ENCODE measurements at regions not wholly inside any gene's neighbourhood (a gene's known extent, or its start where the extent isn't known, plus 50 kb on each side); places are given as distances from the start of the nearest gene placed in this dataset.

GRCh38 chr2:66766582-66766981 is 331.7 kb downstream of the MEIS1 start:
- H3K4me3 Mint-ChIP-seq, result no peak overlapping the region
- Histone ChIP-seq H3K4me3 (ENCODE audit: control extremely low read depth in 1 of 5, extremely low read depth in 1 of 5, insufficient read depth in 1 of 5, low read depth in 2 of 5, low read length in 4 of 5) (no peak overlapping the region), H3K4me2 (replicated peaks; ENCODE audit: low read depth, low read length, poor library complexity, severe bottlenecking) (no peak overlapping the region), H2AFZ (ENCODE audit: insufficient read depth, low read depth, low read length, poor library complexity, severe bottlenecking) (no peak overlapping the region), H3K36me3 (replicated peaks in 1 of 2; ENCODE audit: control extremely low read depth in 1 of 2, control insufficient read depth in 1 of 2, extremely low read depth in 1 of 2, insufficient read depth in 2 of 2, low read length in 1 of 2) (no peaks in the 10 kb centered on the region), H3K79me2 (ENCODE audit: control insufficient read depth, insufficient read depth, low read length) (no peaks in the 10 kb centered on the region), H3K9ac (ENCODE audit: low read length) (no peak overlapping the region), H4K20me1 (ENCODE audit: control insufficient read depth, insufficient read depth, low read length, poor library complexity, severe bottlenecking) (no peaks in the 10 kb centered on the region), H3K27ac (ENCODE audit: low read length in 2 of 2) (no peak overlapping the region), H3K27me3 (replicated peaks in 1 of 4; ENCODE audit: control extremely low read depth in 1 of 4, control insufficient read depth in 3 of 4, insufficient read depth in 4 of 4, low read length in 3 of 4) (no peaks in the 10 kb centered on the region), H3K9me3 (ENCODE audit: control extremely low read depth in 1 of 3, control insufficient read depth in 2 of 3, insufficient read depth in 1 of 3, low read length in 2 of 3) (no peaks in the 10 kb centered on the region), H3K4me1 (ENCODE audit: control insufficient read depth in 2 of 2, insufficient read depth in 2 of 2, low read length in 2 of 2) (no peaks in the 10 kb centered on the region)
- intact Hi-C loops (cut with micrococcal nuclease), result no loop called here
- H3K9me3 Mint-ChIP-seq (ENCODE audit: insufficient read depth), result no peaks in the 10 kb centered on the region
- TF ChIP-seq CTCF (IDR thresholded peaks at IDR 0.05) (no peak), EZH2 (IDR thresholded peaks at IDR 0.05; ENCODE audit: borderline replicate concordance, insufficient read depth, low read depth, low read length, poor library complexity, severe bottlenecking) (no peak)
- H3K27ac Mint-ChIP-seq, result no peak overlapping the region
- DNase-seq, result no peak
- H3K4me1 Mint-ChIP-seq, result no peaks in the 10 kb centered on the region
- H3K27me3 Mint-ChIP-seq, result no peaks in the 10 kb centered on the region
- ChIA-PET CTCF (no interaction called here), POLR2A (no interaction called here)
- WGBS (ENCODE audit: insufficient coverage), result 90% methylated on average over 2 of the region's 3 CpGs
- ATAC-seq (ENCODE audit: low read depth), result no peak

- H3K4me1 Mint-ChIP-seq, result no peaks in the 10 kb centered on the region
- H3K27me3 ChIP-seq (replicated peaks in 1 of 4; ENCODE audit: control extremely low read depth in 1 of 4, control insufficient read depth in 3 of 4, insufficient read depth in 4 of 4, low read length in 3 of 4), result no peaks in the 10 kb centered on the region
- H3K4me3 Mint-ChIP-seq, result no peak overlapping the region
- no peak overlapping the region for H3K4me2 ChIP-seq (replicated peaks; ENCODE audit: low read depth, low read length, poor library complexity, severe bottlenecking)
- H3K9me3 ChIP-seq (ENCODE audit: control extremely low read depth in 1 of 3, control insufficient read depth in 2 of 3, insufficient read depth in 1 of 3, low read length in 2 of 3), result no peaks in the 10 kb centered on the region
- POLR2A ChIA-PET, result no interaction called here
- H2AFZ ChIP-seq (ENCODE audit: insufficient read depth, low read depth, low read length, poor library complexity, severe bottlenecking), result no peak overlapping the region
- ATAC-seq (ENCODE audit: low read depth) (no peak), DNase-seq (no peak)
- intact Hi-C loops (cut with micrococcal nuclease), result no loop called here
- H3K27me3 Mint-ChIP-seq, result no peaks in the 10 kb centered on the region
- no CpG with 5 or more reads among the region's 1 CpG for WGBS (ENCODE audit: insufficient coverage)
- H3K27ac Mint-ChIP-seq, result no peak overlapping the region
- no peak overlapping the region for H3K27ac ChIP-seq (ENCODE audit: low read length in 2 of 2)
- no peak overlapping the region for H3K4me3 ChIP-seq (ENCODE audit: control extremely low read depth in 1 of 5, extremely low read depth in 1 of 5, insufficient read depth in 1 of 5, low read depth in 2 of 5, low read length in 4 of 5)
- no peak overlapping the region for H3K9ac ChIP-seq (ENCODE audit: low read length)
- no peaks in the 10 kb centered on the region for H3K9me3 Mint-ChIP-seq (ENCODE audit: insufficient read depth)
- no peaks in the 10 kb centered on the region for H3K79me2 ChIP-seq (ENCODE audit: control insufficient read depth, insufficient read depth, low read length)
- no peak for TF ChIP-seq CTCF (IDR thresholded peaks at IDR 0.05)
- TF ChIP-seq EZH2 (IDR thresholded peaks at IDR 0.05; ENCODE audit: borderline replicate concordance, insufficient read depth, low read depth, low read length, poor library complexity, severe bottlenecking), result no peak
- H4K20me1 ChIP-seq (ENCODE audit: control insufficient read depth, insufficient read depth, low read length, poor library complexity, severe bottlenecking), result no peaks in the 10 kb centered on the region
- no peaks in the 10 kb centered on the region for H3K36me3 ChIP-seq (replicated peaks in 1 of 2; ENCODE audit: control extremely low read depth in 1 of 2, control insufficient read depth in 1 of 2, extremely low read depth in 1 of 2, insufficient read depth in 2 of 2, low read length in 1 of 2)
- CTCF ChIA-PET, result no interaction called here
- no peaks in the 10 kb centered on the region for H3K4me1 ChIP-seq (ENCODE audit: control insufficient read depth in 2 of 2, insufficient read depth in 2 of 2, low read length in 2 of 2)
Measured at GRCh38 chr2:66771359-66771976, 336.5 kb downstream of the MEIS1 start.
